ENCODE measurements at regions not wholly inside any gene's neighbourhood (a gene's known extent, or its start where the extent isn't known, plus 50 kb on each side); places are given as distances from the start of the nearest gene placed in this dataset.

- TF ChIP-seq POLR2A (IDR thresholded peaks at IDR 0.05) (no peak), CTCF (IDR thresholded peaks at IDR 0.05) (no peak)
- no peaks in the 10 kb centered on the region for H3K36me3 ChIP-seq (replicated peaks in 1 of 2; ENCODE audit: insufficient read depth in 1 of 2, low read depth in 2 of 2)
- no peaks in the 10 kb centered on the region for H3K27me3 ChIP-seq
- no peak overlapping the region for H3K27ac ChIP-seq
- no peak for ATAC-seq
- no peaks in the 10 kb centered on the region for H3K4me1 ChIP-seq
- intact Hi-C loops (cut with DNase I), result no loop called here
- H3K4me3 ChIP-seq, result no peak overlapping the region
- no peak for DNase-seq
- no peaks in the 10 kb centered on the region for H3K9me3 ChIP-seq
These were observed 466.6 kb downstream of the FLRT2 start for GRCh38 chr14:85996551-85996950.

GRCh38 chr14:85991156-85991555, 461.2 kb downstream of the FLRT2 start:
- H3K4me3 ChIP-seq, result no peak overlapping the region
- no peak overlapping the region for H3K27ac ChIP-seq
- no peaks in the 10 kb centered on the region for H3K36me3 ChIP-seq (replicated peaks in 1 of 2; ENCODE audit: insufficient read depth in 1 of 2, low read depth in 2 of 2)
- 66 to 69% methylated on average over 4 of the region's 4 CpGs for WGBS, 2 donors
- intact Hi-C loops (cut with DNase I), result no loop called here
- H3K9me3 ChIP-seq, result no peaks in the 10 kb centered on the region
- no peaks in the 10 kb centered on the region for H3K27me3 ChIP-seq
- no peak for TF ChIP-seq CTCF (IDR thresholded peaks at IDR 0.05)
- no peak for TF ChIP-seq POLR2A (IDR thresholded peaks at IDR 0.05)
- ATAC-seq, result no peak
- no peak for DNase-seq
- H3K4me1 ChIP-seq, result no peaks in the 10 kb centered on the region

- DNase-seq (no peak), ATAC-seq (no peak)
- WGBS, 2 donors, result 64 to 67% methylated on average over 5 of the region's 5 CpGs
- Histone ChIP-seq H3K36me3 (replicated peaks in 1 of 2; ENCODE audit: insufficient read depth in 1 of 2, low read depth in 2 of 2) (no peaks in the 10 kb centered on the region), H3K4me3 (no peak overlapping the region), H3K27me3 (no peaks in the 10 kb centered on the region), H3K27ac (no peak overlapping the region), H3K9me3 (no peaks in the 10 kb centered on the region), H3K4me1 (no peaks in the 10 kb centered on the region)
- intact Hi-C loops (cut with DNase I), result no loop called here
- TF ChIP-seq CTCF (IDR thresholded peaks at IDR 0.05), result no peak
- no peak for TF ChIP-seq POLR2A (IDR thresholded peaks at IDR 0.05)
These were observed 458.0 kb downstream of the FLRT2 start for GRCh38 chr14:85987907-85988306.

- no peaks in the 10 kb centered on the region for H3K36me3 ChIP-seq (replicated peaks in 1 of 2; ENCODE audit: insufficient read depth in 1 of 2, low read depth in 2 of 2)
- intact Hi-C loops (cut with DNase I), result no loop called here
- no peak for ATAC-seq
These were observed 457.3 kb downstream of the FLRT2 start for GRCh38 chr14:85987292-85987691.

More at GRCh38 chr14:85987292-85987691, 457.3 kb downstream of the FLRT2 start:
- H3K27me3 ChIP-seq, result no peaks in the 10 kb centered on the region
- DNase-seq, result no peak
- 67 to 84% methylated on average over 1 of the region's 1 CpG for WGBS, 2 donors
- no peaks in the 10 kb centered on the region for H3K4me1 ChIP-seq
- H3K9me3 ChIP-seq, result no peaks in the 10 kb centered on the region
- H3K27ac ChIP-seq, result no peak overlapping the region
- TF ChIP-seq CTCF (IDR thresholded peaks at IDR 0.05), result no peak
- TF ChIP-seq POLR2A (IDR thresholded peaks at IDR 0.05), result no peak
- no peak overlapping the region for H3K4me3 ChIP-seq

Measured in body of pancreas (tissue), 4 donors.